ENCODE measurements at regions not wholly inside any gene's neighbourhood (a gene's known extent, or its start where the extent isn't known, plus 50 kb on each side); places are given as distances from the start of the nearest gene placed in this dataset.

DNA sequence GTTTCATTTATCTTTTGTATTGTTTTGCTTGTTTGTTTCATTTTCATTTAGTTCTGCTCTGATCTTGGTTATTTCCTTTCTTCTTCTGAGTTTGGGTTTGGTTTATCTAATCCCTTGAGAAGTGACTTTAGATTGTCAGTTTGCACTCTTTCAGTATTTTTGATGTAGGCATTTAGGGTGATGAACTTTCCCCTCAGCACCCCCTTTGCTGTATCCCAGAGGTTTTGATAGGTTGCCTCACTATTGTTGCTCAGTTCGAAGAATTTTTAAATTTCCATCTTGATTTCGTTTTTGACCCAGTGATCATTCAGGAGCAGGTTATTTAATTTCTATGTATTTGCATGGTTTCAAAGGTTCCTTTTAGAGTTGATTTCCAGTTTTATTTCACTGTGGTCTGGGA, 119.6 kb upstream of the SSTR4 start:
- TF ChIP-seq, protein P1, sequence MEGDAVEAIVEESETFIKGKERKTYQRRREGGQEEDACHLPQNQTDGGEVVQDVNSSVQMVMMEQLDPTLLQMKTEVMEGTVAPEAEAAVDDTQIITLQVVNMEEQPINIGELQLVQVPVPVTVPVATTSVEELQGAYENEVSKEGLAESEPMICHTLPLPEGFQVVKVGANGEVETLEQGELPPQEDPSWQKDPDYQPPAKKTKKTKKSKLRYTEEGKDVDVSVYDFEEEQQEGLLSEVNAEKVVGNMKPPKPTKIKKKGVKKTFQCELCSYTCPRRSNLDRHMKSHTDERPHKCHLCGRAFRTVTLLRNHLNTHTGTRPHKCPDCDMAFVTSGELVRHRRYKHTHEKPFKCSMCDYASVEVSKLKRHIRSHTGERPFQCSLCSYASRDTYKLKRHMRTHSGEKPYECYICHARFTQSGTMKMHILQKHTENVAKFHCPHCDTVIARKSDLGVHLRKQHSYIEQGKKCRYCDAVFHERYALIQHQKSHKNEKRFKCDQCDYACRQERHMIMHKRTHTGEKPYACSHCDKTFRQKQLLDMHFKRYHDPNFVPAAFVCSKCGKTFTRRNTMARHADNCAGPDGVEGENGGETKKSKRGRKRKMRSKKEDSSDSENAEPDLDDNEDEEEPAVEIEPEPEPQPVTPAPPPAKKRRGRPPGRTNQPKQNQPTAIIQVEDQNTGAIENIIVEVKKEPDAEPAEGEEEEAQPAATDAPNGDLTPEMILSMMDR (IDR thresholded peaks at IDR 0.05; ENCODE audit: low read depth, low read length, missing control alignments), result no peak
- DNase-seq, result no peak
- Histone ChIP-seq H3K27me3 (replicated peaks) (peaks cover 3% of the 10 kb centered on the region), H3K4me3 (ENCODE audit: low read depth, low read length) (no peak overlapping the region), H3K36me3 (replicated peaks) (no peaks in the 10 kb centered on the region), H3K27ac (no peak overlapping the region)
- in situ Hi-C loops (cut with HindIII; ENCODE audit: low pct_ligation_motif_present, low sequenced_read_pairs), result no loop called here

DNA sequence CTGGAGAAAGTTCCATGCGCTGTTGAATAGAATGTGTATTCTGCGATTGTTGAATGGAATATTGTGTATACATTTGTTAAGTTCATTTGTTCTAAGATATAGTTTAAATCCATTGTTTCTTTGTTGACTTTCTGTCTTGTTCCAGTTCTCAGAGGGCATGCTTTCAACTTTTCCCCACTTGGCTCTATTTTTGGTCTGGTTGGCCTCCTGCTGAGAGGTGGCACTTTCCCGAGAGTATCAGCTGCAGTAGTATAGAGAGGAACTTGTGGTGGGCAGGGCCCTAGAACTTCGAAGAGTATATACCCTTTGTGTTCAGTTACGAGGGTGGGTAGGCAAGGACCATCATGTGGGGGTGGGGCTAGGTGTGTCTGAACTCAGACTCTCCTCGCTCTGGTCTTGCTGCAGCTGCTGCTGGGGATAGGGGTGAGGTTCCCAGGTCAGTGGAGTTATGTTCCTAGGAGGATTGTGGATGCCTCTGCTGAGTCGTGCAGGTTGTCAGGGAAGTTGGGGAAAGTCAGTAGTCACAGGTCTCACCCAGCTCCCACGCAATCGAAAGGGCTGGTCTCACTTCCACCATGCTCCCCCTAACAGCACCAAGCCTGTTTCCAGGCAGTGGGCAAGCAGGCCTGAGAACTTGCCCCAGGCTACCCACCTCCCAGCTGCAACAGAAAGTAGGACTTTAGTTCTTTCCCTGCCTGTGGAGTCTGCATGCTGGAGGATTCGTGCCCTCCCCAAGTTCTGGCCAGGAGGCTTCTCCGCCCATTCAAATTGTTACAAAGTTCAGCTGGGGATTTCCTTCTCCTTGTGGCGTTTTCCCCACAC, 118.9 kb upstream of the SSTR4 start:
- DNase-seq, result no peak
- TF ChIP-seq, protein P1 (IDR thresholded peaks at IDR 0.05; ENCODE audit: low read depth, low read length, missing control alignments), result no peak
- peaks cover 3% of the 10 kb centered on the region for H3K27me3 ChIP-seq (replicated peaks)
- H3K27ac ChIP-seq, result no peak overlapping the region
- in situ Hi-C loops (cut with HindIII; ENCODE audit: low pct_ligation_motif_present, low sequenced_read_pairs), result no loop called here
- H3K36me3 ChIP-seq (replicated peaks), result no peaks in the 10 kb centered on the region
- no peak overlapping the region for H3K4me3 ChIP-seq (ENCODE audit: low read depth, low read length)

DNA sequence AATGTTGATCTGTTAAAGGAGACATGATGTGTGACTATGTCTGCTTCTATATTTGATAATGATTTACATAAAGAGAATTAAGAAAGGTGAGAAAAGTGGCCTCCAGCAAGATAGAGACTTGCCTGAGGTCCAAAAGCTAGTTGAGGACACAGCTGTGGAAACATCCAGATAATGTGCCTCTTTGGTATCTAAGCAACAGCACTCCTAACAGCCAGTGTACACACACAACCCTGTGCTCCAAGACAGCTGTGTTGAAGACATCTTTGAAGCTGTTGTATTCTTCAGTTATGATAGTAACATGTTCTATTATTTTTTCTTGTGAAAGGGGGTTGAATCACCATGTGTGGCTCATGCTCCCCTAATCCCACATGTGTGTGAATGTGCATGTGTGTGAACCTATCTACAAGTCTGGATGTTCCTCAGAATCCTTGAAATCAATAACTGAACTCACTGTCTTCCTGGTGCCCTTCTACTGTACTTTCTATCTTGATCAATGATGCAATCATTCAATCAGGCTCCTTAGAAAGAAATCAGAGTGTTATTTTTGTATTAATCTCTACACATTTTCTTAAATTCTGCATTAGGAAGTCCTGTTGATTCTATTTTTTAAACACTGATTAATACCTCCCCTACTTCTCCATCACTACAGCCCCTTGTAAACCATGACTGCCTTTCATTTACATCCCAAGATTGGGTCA, 116.7 kb upstream of the SSTR4 start:
- in situ Hi-C loops (cut with HindIII; ENCODE audit: low pct_ligation_motif_present, low sequenced_read_pairs), result no loop called here
- Histone ChIP-seq H3K4me3 (ENCODE audit: low read depth, low read length) (no peak overlapping the region), H3K27ac (no peak overlapping the region), H3K36me3 (replicated peaks) (no peaks in the 10 kb centered on the region), H3K27me3 (replicated peaks) (peaks cover 3% of the 10 kb centered on the region)
- DNase-seq, result no peak
- TF ChIP-seq, protein P1 (IDR thresholded peaks at IDR 0.05; ENCODE audit: low read depth, low read length, missing control alignments), result no peak

DNA sequence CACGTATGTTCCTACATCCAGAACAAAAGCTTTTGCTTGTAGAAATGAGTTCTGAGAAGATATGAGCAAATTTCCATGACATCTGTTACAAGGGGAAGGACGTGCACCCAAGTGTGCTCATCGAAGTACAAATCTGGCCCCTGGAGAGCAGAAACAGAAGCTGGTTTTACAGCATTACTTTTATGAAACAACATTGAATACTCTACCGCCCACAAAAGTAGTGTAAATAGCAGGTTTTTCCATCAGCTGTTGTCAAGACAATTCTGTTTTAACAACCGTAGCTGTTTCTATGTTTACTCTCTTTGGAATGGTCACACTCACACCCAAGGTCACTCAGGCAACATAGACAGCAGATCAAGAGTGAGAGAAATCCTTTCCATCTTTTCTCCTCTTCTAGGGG, 114.2 kb upstream of the SSTR4 start:
- Histone ChIP-seq H3K27me3 (replicated peaks) (peaks cover 3% of the 10 kb centered on the region), H3K36me3 (replicated peaks) (no peaks in the 10 kb centered on the region), H3K4me3 (ENCODE audit: low read depth, low read length) (no peak overlapping the region), H3K27ac (no peak overlapping the region)
- in situ Hi-C loops (cut with HindIII; ENCODE audit: low pct_ligation_motif_present, low sequenced_read_pairs), result no loop called here
- TF ChIP-seq, protein P1 (IDR thresholded peaks at IDR 0.05; ENCODE audit: low read depth, low read length, missing control alignments), result no peak
- no peak for DNase-seq

DNA sequence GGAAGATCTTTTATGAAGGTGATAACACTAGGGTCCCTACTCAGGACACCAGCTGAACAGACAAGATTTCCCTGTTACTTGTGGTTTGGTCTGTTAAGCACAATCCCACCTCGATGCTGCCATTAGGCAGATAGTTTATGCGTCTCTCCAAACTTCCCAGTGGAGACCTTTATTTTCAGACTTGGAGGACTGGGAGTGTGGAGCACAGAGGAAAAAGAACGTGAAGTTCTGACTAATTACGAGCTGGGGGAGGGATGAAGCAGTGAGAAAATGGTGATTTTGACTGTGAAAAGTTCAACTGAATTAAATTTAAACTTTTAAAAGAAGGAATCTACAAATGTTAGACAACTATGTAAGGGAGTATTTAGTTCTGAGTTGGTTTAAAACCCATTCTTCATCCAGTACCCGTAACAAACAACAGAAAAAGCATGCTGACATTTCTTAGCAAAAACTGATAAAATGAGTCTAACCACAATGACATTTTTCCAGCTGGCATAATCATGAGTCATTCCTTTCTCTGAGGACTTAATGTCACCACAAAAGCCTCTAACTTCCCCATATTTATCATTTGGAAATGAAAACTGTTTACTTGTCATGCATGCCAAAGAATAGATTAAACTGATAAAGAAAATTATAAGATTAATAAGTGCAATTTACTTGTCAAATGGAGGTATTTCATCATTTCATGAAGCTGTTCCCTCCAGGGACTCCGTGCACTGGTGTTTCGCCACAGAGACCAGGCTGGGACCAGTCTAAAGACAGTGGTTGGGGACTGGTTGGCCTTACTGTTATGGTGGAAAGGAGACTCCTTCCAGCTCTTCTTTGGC, 113.3 kb upstream of the SSTR4 start:
- TF ChIP-seq, protein P1 (IDR thresholded peaks at IDR 0.05; ENCODE audit: low read depth, low read length, missing control alignments), result no peak
- peaks cover 3% of the 10 kb centered on the region for H3K27me3 ChIP-seq (replicated peaks)
- H3K4me3 ChIP-seq (ENCODE audit: low read depth, low read length), result no peak overlapping the region
- no peak overlapping the region for H3K27ac ChIP-seq
- DNase-seq, result peak; percentile 59
- no peaks in the 10 kb centered on the region for H3K36me3 ChIP-seq (replicated peaks)
- in situ Hi-C loops (cut with HindIII; ENCODE audit: low pct_ligation_motif_present, low sequenced_read_pairs), result no loop called here
